H9 (cell line): ENCODE measurements at regions not wholly inside any gene's neighbourhood (a gene's known extent, or its start where the extent isn't known, plus 50 kb on each side); places are given as distances from the start of the nearest gene placed in this dataset.

Source experiments
- DNase-seq: peaks from one replicate; pipeline ENCODE4 v3.0.0-alpha.2; 2017
- H2AFZ ChIP-seq: one replicate; pipeline ENCODE4 v1.6.1; 2013; ENCODE audit warnings: mild to moderate bottlenecking, low read length, control low read depth, moderate library complexity
- H2AK5ac ChIP-seq: 2 replicates; pipeline ENCODE4 v1.6.1; 2013; ENCODE audit warnings: low read length, control low read depth, mixed read lengths; ENCODE audit not compliant: insufficient read length
- H2BK120ac ChIP-seq: one replicate; pipeline ENCODE4 v1.6.1; 2013; ENCODE audit warnings: low read depth, mild to moderate bottlenecking, low read length, control low read depth, inconsistent platforms; ENCODE audit not compliant: poor library complexity, severe bottlenecking
- H2BK12ac ChIP-seq: 2 replicates; pipeline ENCODE4 v1.6.1; 2013; ENCODE audit warnings: low read length, control low read depth, mixed read lengths, low read depth; ENCODE audit not compliant: insufficient read length
- H2BK15ac ChIP-seq: 2 replicates; pipeline ENCODE4 v1.6.1; 2013; ENCODE audit warnings: low read depth, low read length, control low read depth
- H2BK20ac ChIP-seq: one replicate; pipeline ENCODE4 v1.6.1; 2013; ENCODE audit warnings: low read depth, mild to moderate bottlenecking, low read length, control low read depth, inconsistent platforms; ENCODE audit not compliant: poor library complexity, severe bottlenecking
- H2BK5ac ChIP-seq: 2 replicates; pipeline ENCODE4 v1.6.1; 2013; ENCODE audit warnings: low read length, control low read depth, mixed read lengths; ENCODE audit not compliant: insufficient read length
- H3K14ac ChIP-seq: 2 replicates; pipeline ENCODE4 v1.6.1; 2013; ENCODE audit warnings: low read length, control low read depth; ENCODE audit not compliant: insufficient read depth
- H3K18ac ChIP-seq: 2 replicates; pipeline ENCODE4 v1.6.1; 2013; ENCODE audit warnings: low read depth, mild to moderate bottlenecking, mixed read lengths, low read length, control low read depth; ENCODE audit not compliant: insufficient read length
- H3K23ac ChIP-seq: 2 replicates; pipeline ENCODE4 v1.6.1; 2013; ENCODE audit warnings: low read length, control low read depth, mixed read lengths, low read depth; ENCODE audit not compliant: insufficient read length
- H3K23me2 ChIP-seq: 2 replicates; pipeline ENCODE4 v1.6.1; 2013; ENCODE audit warnings: low read depth, mild to moderate bottlenecking, mixed read lengths, low read length, control low read depth; ENCODE audit not compliant: insufficient read length, poor library complexity, severe bottlenecking
- H3K27ac ChIP-seq: 2 replicates; pipeline ENCODE4 v1.5.1; 2013; ENCODE audit warnings: low read length, control low read depth, mixed read lengths, low read depth; ENCODE audit not compliant: insufficient read length
- H3K27me3 ChIP-seq: 2 replicates; pipeline ENCODE4 v1.6.1; 2013; ENCODE audit warnings: low read length, control low read depth, inconsistent platforms; ENCODE audit not compliant: insufficient read depth
- H3K4ac ChIP-seq: 2 replicates; pipeline ENCODE4 v1.6.1; 2013; ENCODE audit warnings: low read depth, mild to moderate bottlenecking, control low read depth, inconsistent platforms, low read length, moderate library complexity
- H3K4me1 ChIP-seq: 2 replicates; pipeline ENCODE4 v1.6.1; 2013; ENCODE audit warnings: low read length, control low read depth, inconsistent platforms; ENCODE audit not compliant: insufficient read depth
- H3K4me2 ChIP-seq: 2 replicates; pipeline ENCODE4 v1.6.1; 2013; ENCODE audit warnings: low read length, control low read depth, mixed read lengths; ENCODE audit not compliant: insufficient read length, insufficient read depth
- H3K56ac ChIP-seq: 2 replicates; pipeline ENCODE4 v1.6.1; 2013; ENCODE audit warnings: low read depth, mild to moderate bottlenecking, mixed read lengths, low read length, control low read depth; ENCODE audit not compliant: insufficient read length
- H3K79me1 ChIP-seq: 2 replicates; pipeline ENCODE4 v1.6.1; 2013; ENCODE audit warnings: low read depth, mild to moderate bottlenecking, moderate library complexity, low read length, control low read depth, inconsistent platforms; ENCODE audit not compliant: insufficient read depth, poor library complexity, severe bottlenecking
- H3K79me2 ChIP-seq: 2 replicates; pipeline ENCODE4 v1.6.1; 2013; ENCODE audit warnings: low read length, control low read depth, inconsistent platforms; ENCODE audit not compliant: insufficient read depth
- H3K9ac ChIP-seq: 2 replicates; pipeline ENCODE4 v1.6.1; 2013; ENCODE audit warnings: low read length, control low read depth, mixed read lengths; ENCODE audit not compliant: insufficient read length; ENCODE audit errors: extremely low read depth
- H3K9me3 ChIP-seq: one replicate; pipeline ENCODE4 v1.6.1; 2013; ENCODE audit warnings: low read depth, low read length, inconsistent platforms; ENCODE audit not compliant: control insufficient read depth
- H3T11ph ChIP-seq: one replicate; pipeline ENCODE4 v1.6.1; 2013; ENCODE audit warnings: mild to moderate bottlenecking, low read length, control low read depth, inconsistent platforms
- H4K20me1 ChIP-seq: one replicate; pipeline ENCODE4 v1.6.1; 2013; ENCODE audit not compliant: control insufficient read depth, insufficient read length, insufficient read depth
- H4K5ac ChIP-seq: 2 replicates; pipeline ENCODE4 v1.6.1; 2013; ENCODE audit warnings: low read depth, mild to moderate bottlenecking, mixed read lengths, low read length, control low read depth; ENCODE audit not compliant: insufficient read length
- H4K8ac ChIP-seq: replicated peaks from 2 replicates; pipeline ENCODE4 v1.6.1; 2013; ENCODE audit warnings: low read length, control low read depth, mixed read lengths, low read depth; ENCODE audit not compliant: insufficient read length
- H4K91ac ChIP-seq: 2 replicates; pipeline ENCODE4 v1.6.1; 2013; ENCODE audit warnings: low read depth, mild to moderate bottlenecking, moderate library complexity, mixed read lengths, low read length, control low read depth; ENCODE audit not compliant: insufficient read length
- H3K27ac Mint-ChIP-seq, 3 experiments: 2 replicates in 2 of 3; 3 replicates in 1 of 3; pipeline ENCODE4 v1.8.0; 2020 to 2021; ENCODE audit warnings: mixed read lengths in 3 of 3, mild to moderate bottlenecking in 1 of 3, moderate library complexity in 1 of 3
- H3K27me3 Mint-ChIP-seq: 2 replicates; pipeline ENCODE4 v1.8.0; 2021; ENCODE audit warnings: low read depth, mild to moderate bottlenecking, moderate library complexity, mixed read lengths
- H3K36me3 Mint-ChIP-seq, 3 experiments: 2 replicates in 2 of 3; 3 replicates in 1 of 3; pipeline ENCODE4 v1.8.0; 2020 to 2021; ENCODE audit warnings: low read depth in 3 of 3, mixed read lengths in 3 of 3; ENCODE audit not compliant: insufficient read depth in 1 of 3
- H3K4me1 Mint-ChIP-seq, 2 experiments: 2 replicates each; pipeline ENCODE4 v1.8.0; 2020; ENCODE audit warnings: mixed read lengths in 2 of 2
- H3K4me3 Mint-ChIP-seq, 2 experiments: 2 replicates in 1 of 2; 3 replicates in 1 of 2; pipeline ENCODE4 v1.8.0; 2020 to 2021; ENCODE audit warnings: mild to moderate bottlenecking in 2 of 2, mixed read lengths in 2 of 2, moderate library complexity in 1 of 2
- H3K9me3 Mint-ChIP-seq, 2 experiments: 2 replicates in 1 of 2; 3 replicates in 1 of 2; pipeline ENCODE4 v1.8.0; 2020; ENCODE audit warnings: mild to moderate bottlenecking in 2 of 2, mixed read lengths in 2 of 2, moderate library complexity in 1 of 2
- CTCF ChIP-seq: fragments of 200-600 bp; sonication (generic); conservative IDR thresholded peaks from 3 replicates; pipeline ENCODE4 v1.8.0; 2021; ENCODE audit warnings: antibody characterized with exemption, mild to moderate bottlenecking
- WGBS: extraction: QIAGEN DNeasy Blood & Tissue Kit; methylation state at CpG from one replicate; pipeline ENCODE4 v1.1.7; 2013; ENCODE audit warnings: missing lambda C conversion rate, low lambda C conversion rate, mixed read lengths; ENCODE audit not compliant: insufficient read length; ENCODE audit errors: extremely low coverage; 5-methylcytosine and 5-hydroxymethylcytosine counted together

DNA sequence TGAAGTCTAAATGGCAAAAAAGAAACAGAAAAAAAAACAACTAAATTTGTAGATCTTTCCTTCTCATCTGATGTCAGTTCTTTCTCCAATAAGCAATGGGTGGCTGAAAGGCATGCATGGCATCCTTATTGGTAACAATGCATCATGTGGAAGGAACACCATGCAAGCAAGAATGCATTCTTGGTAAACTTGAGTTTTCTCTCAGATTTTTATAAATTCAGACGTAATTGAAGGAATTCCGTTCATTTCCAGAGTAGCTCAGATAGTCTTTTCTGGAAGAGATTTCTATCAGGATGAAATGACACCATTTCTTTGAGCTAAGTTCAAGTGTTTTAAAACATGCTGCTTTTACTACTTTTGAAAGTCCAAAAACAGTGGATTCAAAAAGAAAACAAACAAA is 373.0 kb downstream of the COG6 start:
- no peaks in the 10 kb centered on the region for H3K9me3 ChIP-seq
- no peaks in the 10 kb centered on the region for H4K20me1 ChIP-seq
- Mint-ChIP-seq H3K4me1 (peaks cover 20 to 21% of the 10 kb centered on the region in 2 experiments), H3K27me3 (no peaks in the 10 kb centered on the region; the same call in 1 of the 2 replicates), H3K4me3 (no peak overlapping the region), H3K27ac (no peak overlapping the region), H3K9me3 (no peaks in the 10 kb centered on the region), H3K36me3 (no peaks in the 10 kb centered on the region; a peak in 1 of 7 replicates)
- no peak overlapping the region for H2AFZ ChIP-seq
- H2BK20ac ChIP-seq, result no peak overlapping the region
- peaks cover 4% of the 10 kb centered on the region; the same call in 1 of the 2 replicates for H3K4me1 ChIP-seq
- no peak overlapping the region for H3K9ac ChIP-seq
- H3K79me2 ChIP-seq, result no peaks in the 10 kb centered on the region
- no peak overlapping the region for H3K27ac ChIP-seq
- no peak overlapping the region for H2BK15ac ChIP-seq
- H3K4ac ChIP-seq, result no peak overlapping the region
- no peak overlapping the region for H2AK5ac ChIP-seq
- H3T11ph ChIP-seq, result no peak overlapping the region
- no peak for TF ChIP-seq CTCF
- H3K18ac ChIP-seq, result no peak overlapping the region
- WGBS, result no CpG with 5 or more reads among the region's 2 CpGs
- H3K27me3 ChIP-seq, result no peaks in the 10 kb centered on the region
- H2BK120ac ChIP-seq, result no peak overlapping the region
- no peaks in the 10 kb centered on the region for H3K23me2 ChIP-seq
- no peak overlapping the region for H2BK12ac ChIP-seq
- no peak overlapping the region for H4K8ac ChIP-seq
- H4K5ac ChIP-seq, result no peak overlapping the region
- no peak overlapping the region for H3K14ac ChIP-seq
- H2BK5ac ChIP-seq, result no peak overlapping the region
- no peak for DNase-seq
- H4K91ac ChIP-seq, result no peak overlapping the region
- no peak overlapping the region for H3K4me2 ChIP-seq
- H3K23ac ChIP-seq, result no peak overlapping the region
- no peaks in the 10 kb centered on the region for H3K79me1 ChIP-seq
- H3K56ac ChIP-seq, result no peak overlapping the region
